RWPE2 (cell line): ENCODE measurements at regions not wholly inside any gene's neighbourhood (a gene's known extent, or its start where the extent isn't known, plus 50 kb on each side); places are given as distances from the start of the nearest gene placed in this dataset.

Experiments
- ATAC-seq: fragments of 200-7000 bp; cut with Tn5 transposase; 3 replicates; pipeline ENCODE4 v1.9.1; 2021; ENCODE audit warnings: low read depth
- DNase-seq: peaks from one replicate; pipeline ENCODE4 v3.0.0-alpha.2; 2020; ENCODE audit warnings: low spot score
- H3K27ac ChIP-seq: fragments of 450-650 bp; 2 replicates; pipeline ENCODE4 v1.5.1; 2017; ENCODE audit warnings: mild to moderate bottlenecking; ENCODE audit not compliant: poor library complexity, severe bottlenecking
- H3K27me3 ChIP-seq: fragments of 250-450 bp; sonication (Bioruptor Pico); 2 replicates; pipeline ENCODE4 v1.5.1; 2021; ENCODE audit warnings: mild to moderate bottlenecking, moderate library complexity; ENCODE audit not compliant: insufficient read depth, poor library complexity, severe bottlenecking
- H3K36me3 ChIP-seq: fragments of 250-450 bp; sonication (Bioruptor Pico); 2 replicates; pipeline ENCODE4 v1.5.1; 2020; ENCODE audit warnings: low read depth, mild to moderate bottlenecking, moderate library complexity
- H3K4me1 ChIP-seq: fragments of 250-450 bp; sonication (Bioruptor Pico); 2 replicates; pipeline ENCODE4 v1.5.1; 2021; ENCODE audit warnings: mild to moderate bottlenecking, moderate library complexity; ENCODE audit not compliant: insufficient read depth, poor library complexity, severe bottlenecking
- H3K4me3 ChIP-seq: fragments of 250-450 bp; sonication (Bioruptor Pico); 2 replicates; pipeline ENCODE4 v1.5.1; 2021; ENCODE audit warnings: mild to moderate bottlenecking, moderate library complexity; ENCODE audit not compliant: severe bottlenecking
- H3K9me3 ChIP-seq: fragments of 250-450 bp; sonication (Bioruptor Pico); 2 replicates; pipeline ENCODE4 v1.5.1; 2021; ENCODE audit warnings: mild to moderate bottlenecking, moderate library complexity; ENCODE audit not compliant: severe bottlenecking
- TF ChIP-seq, protein P1 (sequence below): fragments of 450-650 bp; IDR thresholded peaks from one replicate; pipeline ENCODE4 v1.5.1; 2017; ENCODE audit warnings: mild to moderate bottlenecking, moderate library complexity; ENCODE audit not compliant: poor library complexity, severe bottlenecking

DNA sequence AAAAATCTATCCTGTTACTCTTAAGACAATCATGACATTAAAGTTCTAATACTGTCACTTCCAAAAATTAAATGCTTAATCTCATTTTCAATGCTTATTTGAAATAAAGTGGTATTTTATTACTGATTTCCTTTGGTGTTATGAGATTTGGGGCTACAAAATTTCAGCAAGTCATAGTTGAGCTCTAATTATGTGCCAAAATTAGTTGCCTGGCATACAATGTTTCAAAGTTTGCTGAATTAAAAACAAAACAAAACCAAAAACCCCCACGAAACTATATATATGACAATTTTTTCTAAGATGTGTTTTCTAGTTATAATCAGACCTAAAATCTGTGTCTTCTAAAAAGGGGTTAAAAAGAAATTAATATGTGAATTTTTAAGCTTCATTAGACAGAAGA lies 62.2 kb downstream of the KCNRG start:
- Histone ChIP-seq H3K4me3 (no peak overlapping the region), H3K36me3 (peaks cover 57% of the 10 kb centered on the region), H3K9me3 (no peaks in the 10 kb centered on the region), H3K4me1 (peaks cover 60% of the 10 kb centered on the region), H3K27me3 (no peaks in the 10 kb centered on the region), H3K27ac (no peak overlapping the region)
- TF ChIP-seq, protein P1, sequence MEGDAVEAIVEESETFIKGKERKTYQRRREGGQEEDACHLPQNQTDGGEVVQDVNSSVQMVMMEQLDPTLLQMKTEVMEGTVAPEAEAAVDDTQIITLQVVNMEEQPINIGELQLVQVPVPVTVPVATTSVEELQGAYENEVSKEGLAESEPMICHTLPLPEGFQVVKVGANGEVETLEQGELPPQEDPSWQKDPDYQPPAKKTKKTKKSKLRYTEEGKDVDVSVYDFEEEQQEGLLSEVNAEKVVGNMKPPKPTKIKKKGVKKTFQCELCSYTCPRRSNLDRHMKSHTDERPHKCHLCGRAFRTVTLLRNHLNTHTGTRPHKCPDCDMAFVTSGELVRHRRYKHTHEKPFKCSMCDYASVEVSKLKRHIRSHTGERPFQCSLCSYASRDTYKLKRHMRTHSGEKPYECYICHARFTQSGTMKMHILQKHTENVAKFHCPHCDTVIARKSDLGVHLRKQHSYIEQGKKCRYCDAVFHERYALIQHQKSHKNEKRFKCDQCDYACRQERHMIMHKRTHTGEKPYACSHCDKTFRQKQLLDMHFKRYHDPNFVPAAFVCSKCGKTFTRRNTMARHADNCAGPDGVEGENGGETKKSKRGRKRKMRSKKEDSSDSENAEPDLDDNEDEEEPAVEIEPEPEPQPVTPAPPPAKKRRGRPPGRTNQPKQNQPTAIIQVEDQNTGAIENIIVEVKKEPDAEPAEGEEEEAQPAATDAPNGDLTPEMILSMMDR, result no peak
- ATAC-seq (no peak), DNase-seq (no peak)

DNA sequence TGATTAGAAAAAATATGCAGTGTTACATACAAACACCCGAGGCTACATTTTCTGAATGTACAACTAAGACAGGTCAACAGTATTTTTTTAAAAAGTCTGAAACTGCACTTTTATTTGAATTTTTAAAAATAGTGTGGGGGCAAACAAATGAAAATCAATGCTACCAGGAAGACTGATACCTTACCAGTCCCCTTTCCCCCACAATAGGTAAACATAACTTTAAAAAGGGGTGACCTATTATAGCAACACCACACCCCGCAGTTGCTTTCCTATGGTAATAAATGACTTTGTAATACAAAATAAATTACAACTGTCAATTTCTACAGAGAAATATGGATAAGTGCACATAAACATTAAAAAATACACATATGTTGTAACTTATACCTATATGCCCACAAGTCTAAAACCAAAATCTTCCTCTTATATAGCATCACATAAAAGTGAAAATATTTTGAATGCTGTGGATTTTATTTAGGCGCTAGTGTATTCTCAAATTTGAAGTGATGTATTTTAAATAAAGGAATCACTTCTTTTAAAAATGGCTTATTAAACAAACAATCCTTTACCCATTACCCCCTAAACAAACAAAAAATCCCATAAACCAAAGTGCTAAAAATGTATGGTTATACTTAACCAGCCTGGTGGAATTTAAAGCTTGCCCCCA lies 63.1 kb downstream of the KCNRG start:
- Histone ChIP-seq H3K4me3 (peak overlapping the region; percentile 79), H3K27me3 (no peaks in the 10 kb centered on the region), H3K27ac (no peak overlapping the region), H3K4me1 (peaks cover 54% of the 10 kb centered on the region), H3K9me3 (no peaks in the 10 kb centered on the region), H3K36me3 (peaks cover 48% of the 10 kb centered on the region)
- DNase-seq (no peak), ATAC-seq (no peak)
- TF ChIP-seq, protein P1, result no peak

DNA sequence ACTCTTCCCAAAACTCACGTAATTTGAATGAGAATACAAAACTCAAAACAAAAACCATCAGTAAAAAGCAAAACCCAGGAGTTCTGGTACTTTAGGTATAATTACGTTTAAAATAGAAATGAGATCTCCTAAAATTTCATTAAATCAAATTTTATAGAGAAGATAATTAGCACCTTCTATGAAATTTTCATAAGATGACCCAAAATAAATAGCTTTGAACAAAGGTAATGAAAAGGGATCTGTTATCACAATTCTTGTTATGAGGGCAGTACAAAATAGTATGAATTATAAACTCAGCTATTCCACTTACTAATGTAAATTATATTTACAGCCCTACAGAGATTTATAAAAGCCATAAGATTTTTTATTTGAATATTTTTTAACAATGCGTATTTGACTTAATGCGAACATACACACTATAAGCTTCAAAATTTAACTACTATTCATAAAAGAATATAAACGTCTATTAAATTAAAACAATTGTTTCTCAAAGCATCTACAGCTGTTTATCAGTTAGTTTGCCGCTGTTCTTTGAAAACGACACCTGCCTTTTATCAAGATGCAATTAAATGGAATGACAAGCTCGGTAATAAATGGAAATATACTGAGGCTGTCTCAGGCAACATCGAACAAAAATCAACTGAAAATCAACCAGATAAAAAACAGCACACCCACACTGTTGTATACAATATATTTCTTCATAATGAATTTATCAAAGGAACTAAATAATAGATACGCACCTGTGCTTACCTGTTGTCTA lies 63.8 kb downstream of the KCNRG start:
- DNase-seq, result no peak
- no peak overlapping the region for H3K27ac ChIP-seq
- H3K4me1 ChIP-seq, result peaks cover 53% of the 10 kb centered on the region

DNA sequence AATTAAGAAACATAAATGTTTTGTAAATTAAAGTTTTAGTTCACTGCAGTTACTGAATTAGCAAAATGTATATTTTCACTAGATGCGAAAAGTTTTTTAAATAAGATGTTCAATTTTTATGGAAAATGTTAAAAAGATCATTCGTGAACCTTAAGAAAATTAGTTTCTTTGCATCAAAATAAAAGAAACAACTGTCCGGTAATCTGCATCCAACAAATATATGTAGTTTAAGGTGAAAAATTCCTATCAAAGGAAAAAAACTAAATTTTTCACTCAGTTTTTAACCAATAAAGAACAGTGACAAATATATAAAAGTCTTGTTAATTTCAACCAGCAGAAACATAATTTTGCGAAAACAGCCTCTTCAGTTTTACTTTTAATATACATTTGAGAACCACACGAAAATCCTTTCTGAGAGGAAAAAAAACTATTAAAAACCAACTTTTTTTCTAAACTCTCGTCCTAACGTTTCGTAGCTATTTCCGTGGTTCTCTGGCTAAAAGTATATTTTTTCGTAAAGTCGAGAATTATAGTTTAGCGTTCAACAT lies 64.5 kb downstream of the KCNRG start:
- Histone ChIP-seq H3K27ac (peak overlapping the region; percentile 90), H3K9me3 (no peaks in the 10 kb centered on the region), H3K27me3 (no peaks in the 10 kb centered on the region), H3K36me3 (peaks cover 41% of the 10 kb centered on the region), H3K4me1 (peaks cover 46% of the 10 kb centered on the region), H3K4me3 (peak overlapping the region; percentile 79)
- TF ChIP-seq, protein P1, result no peak
- ATAC-seq (no peak), DNase-seq (no peak)

More for the DNA sequence above, 63.8 kb downstream of the KCNRG start:
- Histone ChIP-seq H3K4me3 (peak overlapping the region; percentile 79), H3K36me3 (peaks cover 44% of the 10 kb centered on the region), H3K27me3 (no peaks in the 10 kb centered on the region), H3K9me3 (no peaks in the 10 kb centered on the region)
- TF ChIP-seq, protein P1, result no peak
- ATAC-seq, result no peak
